ENCODE measurements at regions not wholly inside any gene's neighbourhood (a gene's known extent, or its start where the extent isn't known, plus 50 kb on each side); places are given as distances from the start of the nearest gene placed in this dataset.

- TF ChIP-seq EZH2 (IDR thresholded peaks at IDR 0.05; ENCODE audit: borderline replicate concordance, low read length): no peak
- TF ChIP-seq, protein P1, sequence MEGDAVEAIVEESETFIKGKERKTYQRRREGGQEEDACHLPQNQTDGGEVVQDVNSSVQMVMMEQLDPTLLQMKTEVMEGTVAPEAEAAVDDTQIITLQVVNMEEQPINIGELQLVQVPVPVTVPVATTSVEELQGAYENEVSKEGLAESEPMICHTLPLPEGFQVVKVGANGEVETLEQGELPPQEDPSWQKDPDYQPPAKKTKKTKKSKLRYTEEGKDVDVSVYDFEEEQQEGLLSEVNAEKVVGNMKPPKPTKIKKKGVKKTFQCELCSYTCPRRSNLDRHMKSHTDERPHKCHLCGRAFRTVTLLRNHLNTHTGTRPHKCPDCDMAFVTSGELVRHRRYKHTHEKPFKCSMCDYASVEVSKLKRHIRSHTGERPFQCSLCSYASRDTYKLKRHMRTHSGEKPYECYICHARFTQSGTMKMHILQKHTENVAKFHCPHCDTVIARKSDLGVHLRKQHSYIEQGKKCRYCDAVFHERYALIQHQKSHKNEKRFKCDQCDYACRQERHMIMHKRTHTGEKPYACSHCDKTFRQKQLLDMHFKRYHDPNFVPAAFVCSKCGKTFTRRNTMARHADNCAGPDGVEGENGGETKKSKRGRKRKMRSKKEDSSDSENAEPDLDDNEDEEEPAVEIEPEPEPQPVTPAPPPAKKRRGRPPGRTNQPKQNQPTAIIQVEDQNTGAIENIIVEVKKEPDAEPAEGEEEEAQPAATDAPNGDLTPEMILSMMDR (conservative IDR thresholded peaks at IDR 0.05 in 1 of 2, IDR thresholded peaks at IDR 0.05 in 1 of 2; ENCODE audit: extremely low read depth in 1 of 2, insufficient read depth in 1 of 2, low read depth in 1 of 2, low read length in 2 of 2): no peak
Observed at GRCh38 chr19:5243878-5244277, 96.7 kb downstream of the PTPRS start.

Measured in mammary epithelial cell (primary cell).